NCI-H446 (cell line): ENCODE measurements at regions not wholly inside any gene's neighbourhood (a gene's known extent, or its start where the extent isn't known, plus 50 kb on each side); places are given as distances from the start of the nearest gene placed in this dataset.
"Not testable (repeated sequence)": the region's sequence is repeated elsewhere in the genome, so short reads cannot be mapped to it uniquely, and the experiment has no call there.

Experiments used
- DNase-seq, 2 experiments: peaks; one replicate each; lab custom pipeline; 2025; lab: John Stamatoyannopoulos, UW

GRCh38 chr5:67880876-67881275 is 334.7 kb upstream of the PIK3R1 start:
- no peak for DNase-seq

- no peak for DNase-seq
Observed at GRCh38 chr5:67880511-67880805, 335.1 kb upstream of the PIK3R1 start.

- DNase-seq = no peak
Observed at GRCh38 chr5:67879620-67880510, 335.7 kb upstream of the PIK3R1 start.

GRCh38 chr5:67878933-67879332 is 336.6 kb upstream of the PIK3R1 start:
- DNase-seq = no peak

- no peak for DNase-seq
Observed at GRCh38 chr5:67876371-67876770, 339.2 kb upstream of the PIK3R1 start.

- no peak for DNase-seq
Observed at GRCh38 chr5:67875601-67876000, 340.0 kb upstream of the PIK3R1 start.

GRCh38 chr5:67873935-67874334 is 341.6 kb upstream of the PIK3R1 start:
- DNase-seq = no peak

- no peak for DNase-seq
Observed at GRCh38 chr5:67870662-67871061, 344.9 kb upstream of the PIK3R1 start.

- DNase-seq = not testable (repeated sequence)
Observed at GRCh38 chr5:67864335-67864734, 351.2 kb upstream of the PIK3R1 start.

- no peak for DNase-seq
Observed at GRCh38 chr5:67858471-67859031, 357.0 kb upstream of the PIK3R1 start.

- no peak for DNase-seq
Observed at GRCh38 chr5:67857502-67857901, 358.1 kb upstream of the PIK3R1 start.

- peak in 1 of 2 experiments; percentile 13 for DNase-seq
Observed at GRCh38 chr5:67855523-67855922, 360.0 kb upstream of the PIK3R1 start.

GRCh38 chr5:67850906-67851305 is 364.6 kb upstream of the PIK3R1 start:
- not testable (repeated sequence) for DNase-seq

- no peak for DNase-seq
Observed at GRCh38 chr5:67844924-67845323, 370.6 kb upstream of the PIK3R1 start.

- DNase-seq = peak in 1 of 2 experiments; percentile 9
Observed at GRCh38 chr5:67842806-67843205, 372.8 kb upstream of the PIK3R1 start.

GRCh38 chr5:67837225-67837624 is 378.3 kb upstream of the PIK3R1 start:
- DNase-seq = not testable (repeated sequence)

GRCh38 chr5:67836496-67836895 is 379.1 kb upstream of the PIK3R1 start:
- not testable (repeated sequence) for DNase-seq

GRCh38 chr5:67831048-67831447 is 384.5 kb upstream of the PIK3R1 start:
- DNase-seq = no peak

- no peak for DNase-seq
Observed at GRCh38 chr5:67827541-67827940, 388.0 kb upstream of the PIK3R1 start.

GRCh38 chr5:67824852-67825251 is 390.7 kb upstream of the PIK3R1 start:
- DNase-seq = no peak

GRCh38 chr5:67817652-67818051 is 397.9 kb upstream of the PIK3R1 start:
- no peak for DNase-seq

- DNase-seq = no peak
Observed at GRCh38 chr5:67816456-67816855, 399.1 kb upstream of the PIK3R1 start.

GRCh38 chr5:67815455-67816391 is 399.8 kb upstream of the PIK3R1 start:
- no peak for DNase-seq
